ENCODE measurements at regions not wholly inside any gene's neighbourhood (a gene's known extent, or its start where the extent isn't known, plus 50 kb on each side); places are given as distances from the start of the nearest gene placed in this dataset.

- TF ChIP-seq POLR2A (IDR thresholded peaks at IDR 0.05; ENCODE audit: low read depth, low read length) (no peak), MAX (IDR thresholded peaks at IDR 0.05; ENCODE audit: insufficient read depth, insufficient read length) (no peak), CTCF (IDR thresholded peaks at IDR 0.05; ENCODE audit: extremely low read depth in 1 of 2, insufficient read depth in 1 of 2, low read depth in 1 of 2, low read length in 2 of 2) (no peak), MYC (IDR thresholded peaks at IDR 0.05; ENCODE audit: low read depth, low read length) (no peak), JUN (IDR thresholded peaks at IDR 0.05; ENCODE audit: borderline replicate concordance, insufficient read depth, insufficient read length, low read depth) (no peak), EZH2 (IDR thresholded peaks at IDR 0.05; ENCODE audit: borderline replicate concordance, low read depth, low read length, severe bottlenecking) (no peak), FOS (IDR thresholded peaks at IDR 0.05; ENCODE audit: borderline replicate concordance, insufficient read depth, low read length) (no peak)
Observed at GRCh38 chr7:35386816-35387706, 133.2 kb upstream of the TBX20 start.
